ENCODE measurements at regions not wholly inside any gene's neighbourhood (a gene's known extent, or its start where the extent isn't known, plus 50 kb on each side); places are given as distances from the start of the nearest gene placed in this dataset.
"Not testable (repeated sequence)": the region's sequence is repeated elsewhere in the genome, so short reads cannot be mapped to it uniquely, and the experiment has no call there.

DNA sequence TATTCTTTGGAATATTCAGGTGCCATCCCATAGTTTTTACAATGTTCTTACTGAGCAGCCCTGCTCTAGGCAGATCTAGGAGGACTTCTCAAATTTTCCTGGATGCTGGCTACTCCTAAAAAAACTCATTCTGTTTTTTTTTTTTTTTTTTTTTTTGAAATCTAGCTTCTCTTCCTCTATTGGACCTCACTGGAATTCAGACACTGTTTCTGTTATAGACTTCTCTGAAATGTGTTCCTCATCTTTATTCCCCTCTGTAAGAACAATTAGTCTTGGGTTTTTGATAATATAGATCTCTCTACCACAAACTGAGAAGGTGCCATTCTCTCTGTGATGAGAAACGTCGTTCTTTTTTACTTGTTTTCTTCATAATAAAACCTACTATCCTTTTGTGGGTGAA, 115.3 kb upstream of the CCND2 start:
- no peak for DNase-seq (ENCODE audit: low read depth in 2 of 3, low spot score in 2 of 3)

DNA sequence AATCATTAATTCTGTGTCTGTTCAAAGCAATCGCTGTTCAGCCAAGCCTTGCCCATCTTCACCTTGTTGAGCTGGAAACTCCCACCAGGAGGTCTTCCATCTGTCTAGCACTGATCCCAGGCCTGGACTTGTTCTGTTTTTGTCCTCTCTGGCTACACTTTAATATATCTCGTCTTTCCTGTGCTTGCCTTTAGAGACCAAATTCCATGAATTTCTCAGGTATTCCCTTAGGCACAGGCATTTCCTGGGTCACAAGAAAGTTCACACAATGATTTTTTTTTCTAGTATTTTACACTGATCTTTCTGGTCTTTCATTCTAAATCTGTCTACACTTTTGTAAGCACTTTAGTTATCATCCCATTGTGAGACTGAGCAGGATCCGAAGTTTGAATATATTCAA, 116.4 kb upstream of the CCND2 start:
- no peak for DNase-seq (ENCODE audit: low read depth in 2 of 3, low spot score in 2 of 3)

DNA sequence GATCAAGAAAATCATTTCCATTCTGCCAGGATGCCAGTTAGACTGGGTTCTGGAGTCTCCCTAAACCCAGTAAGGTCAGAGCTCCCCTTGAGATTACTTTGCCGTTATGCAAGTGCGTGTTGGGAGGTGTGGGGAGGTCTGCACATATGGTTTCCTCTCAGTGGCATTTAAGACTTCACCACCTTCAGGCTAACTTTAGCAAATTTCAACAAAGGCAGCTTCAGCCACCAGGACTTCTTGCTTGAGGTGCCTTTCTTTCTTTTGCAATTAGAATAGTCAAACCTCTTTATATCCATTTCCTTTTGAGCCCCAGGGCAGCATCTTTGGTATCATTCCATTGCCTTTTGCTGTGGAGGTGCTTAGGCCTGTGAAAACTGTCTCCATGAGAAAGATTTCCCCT, 117.2 kb upstream of the CCND2 start:
- no peak for DNase-seq (ENCODE audit: low read depth in 2 of 3, low spot score in 2 of 3)

DNA sequence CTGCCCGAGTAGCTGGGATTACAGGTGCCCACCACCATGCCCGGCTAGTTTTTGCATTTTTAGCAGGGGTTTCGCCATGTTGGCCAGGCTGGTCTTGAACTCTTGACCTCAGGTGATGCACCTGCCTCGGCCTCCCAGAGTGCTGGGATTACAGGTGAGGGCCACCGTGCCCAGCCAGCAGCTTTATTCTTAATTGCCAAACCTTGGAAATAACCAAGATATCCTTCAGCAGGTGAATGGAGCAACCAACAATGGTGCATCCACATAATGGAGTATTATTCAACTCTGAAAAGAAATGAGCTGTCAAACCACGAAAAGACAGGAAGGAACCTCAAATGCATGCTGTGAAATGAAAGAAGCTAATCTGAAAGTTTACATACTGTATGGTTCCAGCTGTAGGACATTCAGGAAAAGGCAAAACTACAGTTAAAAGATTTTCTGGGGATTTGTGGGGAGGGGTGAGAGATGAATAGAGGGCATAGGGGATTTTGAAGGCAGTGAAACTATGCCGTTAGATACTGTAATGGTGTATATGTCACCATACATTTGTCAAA, 118.8 kb upstream of the CCND2 start:
- no peak for DNase-seq (ENCODE audit: low read depth in 2 of 3, low spot score in 2 of 3)

DNA sequence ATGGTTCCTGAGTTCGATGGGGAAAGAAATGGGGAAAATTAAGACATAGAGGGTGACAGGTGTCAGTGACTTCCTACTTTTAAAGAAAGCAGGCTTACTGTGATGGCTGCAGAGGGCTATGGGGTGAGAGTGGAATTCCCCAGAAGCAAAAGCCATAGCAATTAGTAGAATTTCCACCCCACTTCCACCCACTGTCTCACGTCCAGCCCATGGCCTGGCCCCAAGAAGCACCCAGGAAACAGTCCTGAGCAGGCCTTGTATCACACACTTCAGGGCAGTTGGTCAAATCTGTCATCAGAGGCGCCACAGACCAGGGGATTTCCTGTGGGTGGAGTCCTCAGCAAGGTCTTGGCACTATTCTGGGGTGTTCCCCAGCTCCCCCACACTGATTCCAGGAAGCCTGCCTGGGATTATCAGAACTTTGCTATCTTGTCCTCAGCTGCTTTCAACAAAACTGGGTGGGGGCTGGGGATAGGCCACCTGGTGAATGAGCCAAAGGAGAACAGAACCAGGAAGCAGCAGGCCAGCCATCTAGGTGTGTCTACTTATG, 120.1 kb upstream of the CCND2 start:
- DNase-seq (ENCODE audit: low read depth in 2 of 3, low spot score in 2 of 3), result peak in 2 of 3 experiments; percentile 49 to 78

DNA sequence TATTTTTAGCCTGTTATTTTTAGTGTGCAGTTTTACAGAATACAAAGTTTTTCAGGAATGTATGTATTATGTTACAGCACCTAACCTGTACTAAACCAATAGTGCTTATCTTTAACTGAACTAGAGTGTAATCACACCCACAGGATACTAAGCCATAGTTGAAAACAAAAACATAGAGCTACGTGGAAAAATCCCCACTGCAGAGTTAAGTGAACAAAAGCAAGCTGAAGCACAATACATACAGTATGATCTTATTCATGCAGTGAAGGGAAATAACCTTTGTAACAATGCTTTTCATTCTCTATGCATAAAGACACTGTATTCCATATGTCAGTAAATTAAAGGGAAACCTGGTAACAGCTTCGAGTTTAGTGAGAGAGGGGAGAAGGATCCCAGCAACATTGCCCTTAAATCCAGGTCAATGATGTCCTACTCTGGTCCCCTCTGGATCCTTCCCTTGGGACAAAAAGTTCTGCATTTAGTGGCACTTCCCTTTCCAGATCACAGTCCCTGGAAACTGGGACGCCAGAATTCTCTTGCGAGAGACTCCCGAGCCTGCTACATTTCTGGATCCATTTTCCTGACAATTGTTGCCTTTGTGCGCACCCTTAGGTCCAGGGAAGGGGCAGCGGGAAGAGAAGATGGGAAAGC, 121.3 kb upstream of the CCND2 start:
- no peak for DNase-seq (ENCODE audit: low read depth in 2 of 3, low spot score in 2 of 3)

DNA sequence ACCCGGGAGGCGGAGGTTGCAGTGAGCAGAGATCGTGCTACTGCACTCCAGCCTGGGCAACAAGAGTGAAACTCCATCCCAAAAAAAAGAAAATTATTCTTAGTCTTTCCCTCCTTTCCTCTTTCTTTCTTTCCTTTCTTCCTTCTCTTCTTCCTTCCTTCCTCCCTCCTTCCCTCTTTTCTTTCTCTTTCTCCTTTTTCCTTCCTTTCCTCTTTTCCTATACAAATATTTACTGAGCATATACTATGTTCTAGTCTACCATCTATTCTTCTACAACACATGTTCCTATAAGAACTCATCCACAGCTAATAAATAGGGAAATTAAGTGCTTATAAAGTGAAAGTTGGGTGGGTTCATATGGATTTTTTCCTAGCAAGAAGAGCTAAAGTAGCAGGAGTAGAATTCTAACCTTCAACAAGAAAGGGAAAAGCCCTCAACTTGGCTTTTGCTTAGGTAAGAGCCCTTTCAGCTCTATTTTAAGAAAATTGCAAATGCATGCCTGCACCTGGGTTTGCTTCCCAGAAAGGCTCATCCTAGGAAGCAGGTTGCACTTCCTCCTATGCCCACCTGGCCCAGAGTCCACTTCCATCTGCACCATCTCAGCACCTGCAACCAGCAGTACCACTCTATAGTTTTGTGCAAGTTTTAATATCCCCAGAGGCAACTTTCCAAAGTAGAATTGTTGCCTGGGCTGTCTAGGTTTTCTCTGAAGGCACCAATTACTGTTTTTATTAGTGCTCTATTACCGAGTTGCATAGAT, 122.0 kb upstream of the CCND2 start:
- no peak for DNase-seq (ENCODE audit: low read depth in 2 of 3, low spot score in 2 of 3)

DNA sequence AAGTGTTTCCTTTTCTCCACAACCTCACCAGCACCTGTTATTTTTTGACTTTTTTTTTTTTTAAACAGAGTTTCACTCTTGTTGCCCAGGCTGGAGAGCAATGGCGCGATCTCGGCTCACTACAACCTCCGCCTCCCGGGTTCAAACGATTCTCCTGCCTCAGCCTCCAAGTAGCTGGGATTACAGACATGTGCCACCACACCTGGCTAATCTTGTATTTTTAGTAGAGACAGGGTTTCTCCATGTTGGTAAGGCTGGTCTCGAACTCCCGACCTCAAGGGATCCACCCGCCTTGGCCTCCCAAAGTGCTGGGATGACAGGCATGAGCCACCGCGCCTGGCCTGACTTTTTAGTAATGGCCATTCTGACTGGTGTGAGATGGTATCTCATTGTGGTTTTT, 123.2 kb upstream of the CCND2 start:
- not testable (repeated sequence) for DNase-seq (ENCODE audit: low read depth in 2 of 3, low spot score in 2 of 3)

DNA sequence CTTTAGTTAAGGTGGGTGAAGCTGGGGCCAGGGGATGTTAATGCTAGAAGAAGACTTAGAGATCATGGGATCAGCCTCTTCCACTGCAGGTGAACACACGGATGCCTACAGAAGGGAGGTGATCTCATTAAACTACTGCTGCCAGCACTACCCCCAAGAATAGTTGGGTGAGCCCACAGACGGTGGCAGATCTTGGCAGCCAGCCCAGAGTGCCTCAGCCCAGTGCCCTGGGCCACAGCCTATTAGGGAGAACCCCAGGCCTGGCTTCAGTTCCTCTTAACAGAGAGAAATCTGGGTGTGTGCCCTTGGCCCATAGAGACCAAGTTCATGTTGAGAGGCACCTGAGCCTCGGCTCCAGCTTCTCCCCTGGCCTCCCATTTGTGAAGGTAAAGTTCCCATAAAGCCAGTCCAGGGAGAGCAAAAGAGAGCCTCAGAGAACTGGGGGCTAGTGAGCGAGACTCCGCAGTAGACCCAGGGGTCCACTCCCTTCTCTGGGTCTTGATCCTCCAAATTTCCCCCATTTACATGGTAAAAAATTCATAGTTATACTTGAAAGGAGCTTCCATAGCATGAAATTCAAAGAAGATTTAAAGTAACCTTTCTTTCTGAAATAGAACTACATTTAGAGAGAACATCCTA, 125.0 kb upstream of the CCND2 start:
- DNase-seq (ENCODE audit: low read depth in 2 of 3, low spot score in 2 of 3), result no peak

DNA sequence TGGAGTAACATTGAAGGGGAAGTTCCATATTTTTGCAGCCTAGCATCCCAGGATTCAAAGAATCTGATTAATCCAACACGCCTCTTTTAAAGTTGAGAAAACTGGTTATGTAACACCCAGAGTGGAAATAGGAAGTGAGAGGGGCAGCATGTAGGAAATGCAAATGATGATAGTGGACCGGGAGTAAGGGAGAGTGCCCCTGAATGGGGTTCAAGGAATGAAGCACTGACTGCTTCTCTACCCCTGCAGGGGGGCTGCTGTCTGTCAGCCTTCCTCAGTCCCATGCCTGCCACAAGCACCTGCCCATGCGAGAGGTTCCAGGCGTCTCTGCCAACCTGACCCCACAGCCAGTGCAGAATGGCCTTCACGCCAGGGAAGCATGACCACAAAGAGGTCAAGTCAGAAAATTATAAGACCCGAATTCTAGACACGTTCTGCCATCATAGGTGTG, 126.5 kb upstream of the CCND2 start:
- DNase-seq (ENCODE audit: low read depth in 2 of 3, low spot score in 2 of 3), result no peak

DNA sequence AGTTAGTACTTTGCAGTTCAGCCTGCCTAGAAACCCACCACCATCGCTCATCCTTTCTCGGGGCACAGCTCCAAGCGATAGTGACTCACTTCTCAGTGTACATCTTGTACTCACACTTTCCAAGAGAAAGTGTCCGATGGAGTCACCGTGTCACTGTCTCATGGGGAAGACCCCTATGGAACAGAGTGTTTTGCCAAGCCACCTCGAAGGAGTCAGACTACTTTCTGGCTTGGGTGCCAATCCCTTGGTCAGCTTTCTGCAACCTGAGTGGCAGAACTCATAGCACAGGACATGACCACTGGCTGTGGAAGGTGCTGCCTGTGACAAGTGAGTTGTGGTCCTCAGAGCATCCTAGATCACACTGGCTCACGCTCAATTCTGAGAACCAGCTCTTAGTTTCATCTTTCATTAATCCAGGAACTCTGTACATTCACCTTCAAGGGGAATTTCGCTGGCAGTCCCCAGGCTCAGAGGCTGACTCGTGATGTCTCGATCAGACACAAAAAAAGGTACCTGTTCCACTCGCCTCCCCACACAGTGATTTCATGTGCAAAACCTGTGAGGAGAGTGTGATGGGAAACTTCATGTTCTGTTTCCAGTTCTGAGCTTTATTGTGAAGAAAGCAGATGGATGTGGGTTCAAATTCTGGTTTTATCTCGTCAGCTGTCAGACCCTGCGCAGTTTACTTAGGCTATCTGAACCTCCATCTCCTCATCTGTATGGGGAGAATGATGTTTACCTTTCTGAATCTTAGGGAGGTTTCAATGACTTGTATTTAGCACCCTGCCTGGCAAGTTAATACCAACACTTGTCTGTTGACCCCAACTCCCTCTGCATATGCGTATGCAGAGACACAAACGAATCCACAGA, 127.3 kb upstream of the CCND2 start:
- peak in 2 of 3 experiments; percentile 51 to 52 for DNase-seq (ENCODE audit: low read depth in 2 of 3, low spot score in 2 of 3)

DNA sequence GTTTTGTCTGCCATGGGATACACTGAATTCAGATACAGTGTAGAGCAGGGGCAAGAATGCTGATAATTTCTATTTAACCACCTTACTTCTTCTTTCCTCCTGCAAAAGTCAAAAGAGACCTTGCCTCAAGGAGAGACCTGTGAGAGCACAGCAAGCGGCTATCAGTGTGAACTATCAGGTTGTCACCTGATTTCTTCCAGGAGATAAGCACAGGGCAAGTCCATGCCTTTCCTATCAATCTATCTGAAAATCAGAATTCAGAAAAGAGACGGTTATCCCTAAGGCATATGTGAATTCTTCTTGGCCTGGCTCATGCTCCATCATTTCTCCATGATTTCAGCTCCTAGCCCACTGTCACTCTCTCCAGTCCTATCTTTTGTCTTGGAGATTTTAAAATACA, 128.9 kb upstream of the CCND2 start:
- DNase-seq (ENCODE audit: low read depth in 2 of 3, low spot score in 2 of 3), result no peak

DNA sequence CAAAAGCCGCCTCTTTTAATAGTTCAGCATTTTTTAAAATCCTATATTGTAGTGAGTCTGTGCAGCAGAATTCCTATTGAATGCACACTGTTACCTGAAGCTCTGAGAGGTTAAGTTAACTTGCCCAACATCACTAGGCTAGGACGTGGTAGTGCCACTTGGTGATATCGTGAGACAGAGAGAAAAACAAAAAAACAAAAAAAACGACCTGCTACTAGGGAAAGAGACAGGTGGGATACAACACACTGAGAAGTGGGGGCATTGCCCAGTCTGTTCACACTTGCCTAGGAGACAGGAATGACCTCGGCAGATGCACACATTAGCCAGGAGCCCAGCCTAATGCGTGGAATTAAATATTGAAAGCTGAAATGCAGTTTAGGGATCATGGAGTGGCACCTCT, 129.7 kb upstream of the CCND2 start:
- DNase-seq (ENCODE audit: low read depth in 2 of 3, low spot score in 2 of 3), result no peak

DNA sequence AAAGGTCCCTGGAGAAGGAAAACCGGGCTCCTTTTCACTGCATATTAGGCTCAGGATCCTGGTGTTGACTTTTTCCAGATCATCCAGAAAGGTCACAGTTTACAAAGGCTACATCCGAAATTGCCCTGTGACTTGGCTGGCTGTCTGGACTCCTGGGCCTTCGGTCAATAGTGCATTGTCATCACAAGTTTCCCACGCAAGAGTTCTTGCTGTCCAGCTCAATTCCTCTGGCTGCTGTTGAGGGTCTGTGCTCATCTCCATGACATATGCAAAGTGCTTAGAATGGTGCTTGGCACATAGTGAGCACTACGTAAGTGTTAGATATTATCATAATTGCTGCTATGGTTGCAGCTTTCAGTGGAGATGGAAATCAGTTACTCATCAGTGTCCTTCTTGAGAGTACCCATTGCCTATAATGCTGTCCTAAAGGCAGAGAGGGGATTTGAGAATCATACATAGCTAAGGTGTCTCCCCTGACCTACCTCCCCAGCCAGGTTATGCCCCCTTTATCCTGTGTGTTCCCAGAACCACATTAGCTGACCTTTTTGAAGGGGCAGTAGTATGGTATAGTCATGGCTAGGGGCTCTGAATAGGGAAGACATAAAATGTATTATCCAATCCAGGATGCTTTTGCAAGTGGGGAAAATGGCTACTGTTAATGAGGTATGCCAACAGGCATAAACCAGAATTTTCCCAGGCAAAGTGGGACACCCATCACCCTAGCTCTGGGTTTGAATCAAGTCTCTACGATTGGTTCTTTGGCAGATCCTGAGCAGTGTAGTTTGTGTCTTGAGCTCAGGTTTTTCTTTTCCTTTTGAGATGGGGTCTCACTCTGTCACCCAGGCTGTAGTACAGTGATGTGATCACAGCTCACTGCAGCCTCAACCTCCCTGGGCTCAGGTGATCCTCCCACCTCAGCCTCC, 132.0 kb upstream of the CCND2 start:
- DNase-seq (ENCODE audit: low read depth in 2 of 3, low spot score in 2 of 3), result no peak

DNA sequence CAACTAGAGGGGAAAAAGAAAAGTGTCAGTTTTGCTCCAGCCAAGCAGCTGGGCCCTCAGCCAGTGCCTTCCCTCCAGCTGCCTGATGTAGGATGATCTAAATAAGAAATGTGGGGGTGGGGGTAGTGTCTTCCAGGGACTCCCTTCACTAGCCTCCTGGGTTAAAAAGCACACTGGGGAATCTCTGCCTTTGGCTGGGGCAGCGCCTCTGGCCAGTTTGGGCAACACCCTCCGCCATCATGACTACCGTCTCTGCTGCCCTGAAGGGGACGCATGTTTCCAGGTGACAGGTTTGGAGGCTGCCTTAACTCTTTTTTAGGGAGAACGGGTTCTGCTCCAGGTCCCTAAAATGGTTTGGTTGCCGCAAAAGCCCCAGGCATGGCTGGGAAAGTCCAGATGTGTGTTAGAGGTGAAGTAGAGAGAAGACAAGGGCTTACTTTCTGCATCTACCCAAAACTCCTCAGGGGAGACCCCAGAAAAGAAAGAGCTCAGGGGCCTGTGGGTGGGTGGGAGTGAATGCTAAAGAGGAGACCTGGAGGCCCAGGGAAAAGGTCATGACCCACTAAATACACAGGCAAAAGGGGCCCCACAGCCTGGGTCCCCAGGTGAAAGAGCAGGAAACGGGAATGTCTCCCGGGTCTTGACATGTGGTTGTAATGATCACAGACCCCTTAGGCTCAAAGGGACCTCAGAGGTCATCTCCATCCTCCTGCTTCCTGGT, 132.8 kb upstream of the CCND2 start:
- DNase-seq (ENCODE audit: low read depth in 2 of 3, low spot score in 2 of 3), result no peak

DNA sequence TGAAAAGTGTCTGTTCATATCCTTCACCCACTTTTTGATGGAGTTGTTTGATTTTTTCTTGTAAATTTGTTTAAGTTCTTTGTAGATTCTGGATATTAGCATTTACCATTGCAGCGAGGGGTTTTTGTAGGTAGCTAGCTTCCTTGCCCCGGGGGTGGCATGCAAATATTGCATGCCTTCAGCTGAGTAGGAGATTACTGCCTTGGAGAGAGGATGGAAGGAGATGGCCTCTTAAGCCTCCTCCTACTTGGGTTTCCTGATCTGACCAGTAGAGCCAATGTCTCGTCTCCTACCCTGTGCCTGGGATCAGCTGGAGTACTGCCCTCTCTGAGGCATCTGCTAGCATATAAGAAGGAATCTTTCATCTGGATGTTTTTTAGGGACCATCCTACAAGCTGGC, 134.4 kb upstream of the CCND2 start:
- no peak for DNase-seq (ENCODE audit: low read depth in 2 of 3, low spot score in 2 of 3)

DNA sequence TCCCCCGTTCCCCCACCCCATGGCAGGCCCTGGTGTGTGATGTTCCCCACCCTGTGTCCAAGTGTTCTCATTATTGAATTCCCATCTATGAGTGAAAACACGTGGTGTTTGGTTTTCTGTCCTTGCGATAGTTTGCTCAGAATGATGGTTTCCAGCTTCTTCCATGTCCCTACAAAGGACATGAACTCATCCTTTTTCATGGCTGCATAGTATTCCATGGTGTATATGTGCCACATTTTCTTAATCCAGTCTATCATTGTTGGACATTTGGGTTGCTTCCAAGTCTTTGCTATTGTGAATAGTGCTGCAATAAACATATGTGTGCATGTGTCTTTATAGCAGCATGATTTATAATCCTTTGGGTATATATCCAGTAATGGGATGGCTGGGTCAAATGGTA, 135.0 kb upstream of the CCND2 start:
- not testable (repeated sequence) for DNase-seq (ENCODE audit: low read depth in 2 of 3, low spot score in 2 of 3)

DNA sequence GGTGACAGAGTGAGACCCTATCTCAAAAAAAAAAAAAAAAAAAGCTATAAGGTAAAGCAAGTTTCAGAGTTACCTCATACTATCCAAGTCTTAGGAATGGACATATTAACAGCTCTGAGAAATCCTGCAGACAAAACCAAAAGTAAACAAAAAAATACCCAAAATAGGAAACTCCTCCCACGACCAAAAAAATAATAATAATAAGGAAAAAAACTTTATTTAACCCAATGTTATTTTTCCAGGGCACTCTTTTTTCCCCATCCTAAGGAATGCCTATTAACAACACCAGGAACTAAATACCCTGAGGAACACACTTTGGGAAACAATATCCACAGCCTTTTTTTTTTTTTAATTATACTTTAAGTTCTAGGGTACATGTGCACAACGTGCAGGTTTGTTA, 135.5 kb upstream of the CCND2 start:
- no peak for DNase-seq (ENCODE audit: low read depth in 2 of 3, low spot score in 2 of 3)

DNA sequence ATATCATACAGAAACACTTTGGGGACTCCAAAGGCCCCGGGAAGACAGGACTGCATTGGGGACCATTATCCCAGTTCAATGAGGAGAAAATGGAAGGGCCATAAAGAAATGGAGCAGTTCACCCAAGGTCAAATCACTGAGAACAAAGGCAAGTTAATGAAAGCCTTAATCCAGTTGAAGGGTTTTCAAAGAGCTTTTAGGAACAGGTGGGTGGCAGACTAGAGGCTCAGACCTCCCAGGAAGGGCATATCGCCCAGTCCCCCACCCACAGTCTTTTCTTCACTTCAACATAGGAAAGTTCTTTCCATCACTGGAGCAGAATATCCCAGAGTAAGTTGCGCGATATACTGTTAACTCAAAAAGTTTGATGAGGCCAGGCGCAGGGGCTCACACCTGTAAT, 136.1 kb upstream of the CCND2 start:
- no peak for DNase-seq (ENCODE audit: low read depth in 2 of 3, low spot score in 2 of 3)

Data from activated CD8-positive, alpha-beta memory T cell treated with anti-CD3 and anti-CD28 coated beads for 48 hours (primary cell).